Hippocampal formation (tissue), 2 donors: ENCODE measurements at regions not wholly inside any gene's neighbourhood (a gene's known extent, or its start where the extent isn't known, plus 50 kb on each side); places are given as distances from the start of the nearest gene placed in this dataset.
"Not testable (repeated sequence)": the region's sequence is repeated elsewhere in the genome, so short reads cannot be mapped to it uniquely, and the experiment has no call there.

Experiments used
- DNase-seq, 2 donors: peaks; one replicate each; lab custom pipeline; 2025; lab: John Stamatoyannopoulos, UW

DNA sequence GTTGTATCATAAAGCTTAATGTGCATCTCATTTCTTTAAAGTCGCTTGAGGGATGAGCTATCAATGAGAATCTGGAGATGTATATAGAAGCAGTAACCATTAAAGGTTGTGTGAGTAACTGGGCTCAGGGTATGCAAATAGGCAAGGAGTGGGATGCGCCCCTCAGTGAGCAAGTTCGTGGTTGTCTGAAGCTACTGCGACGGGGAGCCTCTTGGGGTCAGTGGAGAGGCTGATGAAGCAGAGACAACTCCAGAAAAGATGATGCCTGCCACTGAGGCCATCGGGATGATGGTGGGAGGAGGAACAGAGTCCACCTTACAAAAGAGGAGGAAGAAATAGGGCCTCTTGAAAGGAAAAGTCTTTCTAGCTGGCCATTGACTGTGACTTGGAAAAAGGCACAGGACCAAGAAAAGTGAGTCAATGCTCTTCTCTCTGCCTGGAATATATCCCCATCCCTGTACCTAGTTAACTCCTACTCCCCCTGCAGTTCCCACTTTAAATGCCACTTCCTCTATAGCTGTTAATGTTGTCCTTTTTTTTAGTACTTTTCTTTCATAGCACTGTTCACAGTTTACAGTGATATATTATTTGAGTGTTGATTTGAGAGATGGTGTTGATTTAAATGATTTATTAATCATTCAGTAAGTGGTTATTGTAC lies 51.4 kb upstream of the LSM6 start:
- no peak for DNase-seq

DNA sequence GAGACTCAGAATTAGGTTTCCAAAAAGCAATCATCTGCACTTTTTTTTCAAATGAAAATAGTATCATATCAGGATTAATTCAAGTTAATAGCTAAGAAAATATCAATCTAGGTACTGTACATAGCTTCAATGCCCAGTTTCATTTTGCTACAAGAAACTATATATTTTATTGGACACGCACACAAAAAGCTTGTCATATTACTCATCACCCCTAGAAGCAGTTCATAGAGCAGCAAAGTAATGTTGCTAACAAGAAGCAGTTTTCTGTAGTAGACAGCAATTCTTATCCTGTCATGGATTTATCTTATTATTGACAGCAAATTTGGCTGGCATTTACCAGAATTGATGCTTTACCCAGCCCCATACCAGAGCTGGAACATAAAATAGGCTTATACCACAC lies 52.3 kb upstream of the LSM6 start:
- DNase-seq = no peak

GRCh38 chr4:146122398-146122797 lies 53.1 kb upstream of the LSM6 start:
- no peak for DNase-seq

GRCh38 chr4:146121757-146122156 lies 53.8 kb upstream of the LSM6 start:
- DNase-seq = no peak

DNA sequence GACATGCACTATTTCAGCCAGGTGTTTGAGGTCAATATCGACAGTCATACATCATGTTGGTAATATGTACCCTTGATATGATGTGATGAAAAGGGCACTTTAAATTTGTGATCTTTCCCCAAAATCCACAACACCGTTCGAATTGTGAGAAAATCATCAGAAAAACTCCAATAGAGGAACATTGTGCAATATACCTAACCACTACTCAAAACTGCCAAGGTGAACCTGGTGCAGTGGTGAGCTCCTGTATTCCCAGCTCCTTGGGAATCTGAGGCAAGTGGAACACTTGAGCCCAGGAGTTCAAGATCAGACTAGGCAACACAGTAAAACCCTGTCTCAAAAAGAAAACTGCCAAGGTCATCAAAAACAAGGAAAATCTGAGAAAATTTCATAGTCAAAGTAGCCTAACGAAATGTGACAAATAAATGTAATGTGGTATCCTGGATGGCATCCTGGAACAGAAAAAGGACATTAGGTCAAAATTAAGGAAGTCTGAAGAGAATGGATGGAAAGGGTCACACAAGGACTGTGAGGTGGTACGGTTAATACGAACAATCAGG lies 55.6 kb upstream of the LSM6 start:
- DNase-seq = no peak

GRCh38 chr4:146114066-146114465 lies 61.5 kb upstream of the LSM6 start:
- DNase-seq = no peak

DNA sequence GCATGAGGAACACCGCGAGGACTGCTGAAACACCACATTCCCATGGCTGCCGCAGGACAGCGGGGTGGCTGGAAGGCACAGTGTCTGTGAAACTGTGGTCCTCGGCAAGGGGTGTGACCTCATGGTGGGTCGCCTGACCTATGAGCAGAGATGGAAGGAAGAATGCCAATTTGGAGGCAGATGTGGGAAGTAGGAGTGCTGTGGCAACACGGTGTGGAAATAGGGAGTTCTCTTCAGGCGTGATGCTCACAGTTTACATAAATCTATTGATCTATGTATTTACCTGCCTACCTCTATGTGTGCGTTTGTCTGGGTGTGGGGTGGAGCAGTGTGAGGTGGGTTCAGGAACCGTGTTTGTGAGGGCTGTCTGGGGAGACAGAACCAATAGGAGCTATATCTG lies 62.3 kb upstream of the LSM6 start:
- DNase-seq = no peak

DNA sequence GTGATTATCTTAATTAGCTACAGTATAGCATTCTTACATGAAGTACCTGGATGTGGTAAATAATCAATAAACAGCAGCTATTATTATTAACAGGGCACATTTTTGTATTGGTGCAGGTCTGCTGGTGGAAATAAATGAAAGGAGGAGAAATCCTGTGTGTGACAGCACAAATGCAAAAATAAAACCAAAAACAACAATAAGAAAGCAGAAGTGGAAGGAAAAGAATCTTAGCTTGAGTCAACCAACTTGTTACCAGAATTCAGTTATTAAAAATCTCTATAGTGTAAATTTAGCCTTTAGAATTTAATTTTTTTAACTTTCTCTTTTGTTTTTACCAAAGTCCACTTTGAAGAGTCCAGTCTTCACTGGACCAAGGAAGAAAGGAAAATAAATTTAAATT lies 63.1 kb upstream of the LSM6 start:
- no peak for DNase-seq

DNA sequence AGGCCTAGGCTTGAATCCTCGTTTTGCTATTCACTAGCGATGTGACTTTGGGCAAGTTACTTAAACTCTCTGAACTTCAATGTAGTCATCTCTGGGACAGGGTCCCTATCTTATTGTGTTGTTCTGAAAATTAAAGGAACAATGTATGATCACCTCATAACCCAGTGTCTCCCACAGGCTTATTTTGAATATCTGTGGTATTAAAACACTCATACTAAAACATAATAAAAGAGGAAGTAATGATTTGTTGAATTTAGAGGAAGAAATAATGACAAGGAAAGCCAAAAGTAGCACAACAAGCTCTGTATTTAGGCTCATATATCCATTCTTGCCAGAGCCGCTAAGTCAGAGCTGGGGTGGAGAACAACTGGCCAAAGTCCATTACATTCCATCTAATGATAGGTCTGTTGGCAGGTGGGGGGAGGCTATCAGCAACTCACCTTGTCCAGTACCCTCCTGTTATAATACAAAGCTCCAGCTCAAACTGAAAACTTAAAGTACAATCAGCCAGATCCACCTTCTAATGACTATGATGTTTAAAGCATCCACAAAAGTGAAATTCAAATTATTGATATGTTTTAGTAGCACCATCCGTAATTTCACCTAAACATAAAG lies 64.5 kb upstream of the LSM6 start:
- DNase-seq = no peak

- DNase-seq = no peak
Measured at GRCh38 chr4:146108756-146109155, 66.8 kb upstream of the LSM6 start.

DNA sequence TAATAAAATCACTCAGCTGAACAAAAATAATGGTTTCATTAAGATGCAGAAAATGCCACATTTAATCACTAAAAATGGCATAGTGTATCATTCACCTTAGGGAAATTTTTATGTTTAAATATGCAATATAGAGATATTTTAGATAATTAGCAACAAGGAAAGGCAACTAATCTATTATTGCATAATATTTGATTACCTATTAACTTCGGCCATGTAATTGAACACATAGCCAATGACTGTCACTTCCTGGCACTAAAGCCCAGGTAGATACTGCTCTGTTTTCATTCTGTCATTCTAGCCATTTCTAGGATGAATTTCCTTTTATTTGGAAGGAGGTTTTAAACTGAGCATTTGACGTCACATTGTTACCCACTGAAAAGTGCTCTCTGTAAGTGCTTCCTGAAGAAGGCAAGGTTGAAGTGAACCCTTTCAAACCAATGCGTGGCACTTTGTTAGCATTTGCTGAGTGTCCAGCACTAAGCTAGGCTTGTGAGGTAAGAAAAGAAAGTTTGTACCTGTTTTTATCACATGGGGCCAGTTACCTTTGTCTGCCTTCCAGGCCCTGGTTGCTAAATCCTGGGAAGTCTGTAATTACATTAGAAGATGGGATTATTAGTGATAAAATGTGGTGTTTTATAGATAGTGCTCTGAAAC lies 67.8 kb upstream of the LSM6 start:
- no peak for DNase-seq

GRCh38 chr4:146105464-146105863 lies 70.1 kb upstream of the LSM6 start:
- DNase-seq = no peak

GRCh38 chr4:146104541-146104940 lies 71.0 kb upstream of the LSM6 start:
- DNase-seq = no peak

- not testable (repeated sequence) for DNase-seq
Measured at GRCh38 chr4:146104052-146104451, 71.5 kb upstream of the LSM6 start.

DNA sequence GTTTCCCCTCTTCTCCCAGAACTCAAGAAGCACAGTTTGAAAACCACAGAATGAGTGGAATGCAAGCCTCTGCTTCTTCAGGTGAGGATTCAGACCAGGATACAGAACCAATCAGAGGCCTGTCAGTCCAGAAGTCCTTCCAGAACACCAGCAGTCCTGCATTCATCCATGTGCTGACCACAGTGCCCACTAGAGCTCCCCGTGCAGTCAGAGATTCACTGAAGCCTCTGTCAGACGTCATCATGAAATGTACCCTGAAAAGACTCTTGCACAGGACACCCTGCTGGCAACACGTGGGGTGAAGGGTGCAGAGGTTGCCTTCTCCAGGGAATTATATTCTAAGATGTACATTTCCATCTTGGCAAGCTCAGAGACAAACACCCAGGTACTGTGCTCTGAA lies 75.9 kb upstream of the LSM6 start:
- no peak for DNase-seq

GRCh38 chr4:146098978-146099377 lies 76.5 kb upstream of the LSM6 start:
- DNase-seq = no peak

GRCh38 chr4:146098397-146098796 lies 77.1 kb upstream of the LSM6 start:
- no peak for DNase-seq

DNA sequence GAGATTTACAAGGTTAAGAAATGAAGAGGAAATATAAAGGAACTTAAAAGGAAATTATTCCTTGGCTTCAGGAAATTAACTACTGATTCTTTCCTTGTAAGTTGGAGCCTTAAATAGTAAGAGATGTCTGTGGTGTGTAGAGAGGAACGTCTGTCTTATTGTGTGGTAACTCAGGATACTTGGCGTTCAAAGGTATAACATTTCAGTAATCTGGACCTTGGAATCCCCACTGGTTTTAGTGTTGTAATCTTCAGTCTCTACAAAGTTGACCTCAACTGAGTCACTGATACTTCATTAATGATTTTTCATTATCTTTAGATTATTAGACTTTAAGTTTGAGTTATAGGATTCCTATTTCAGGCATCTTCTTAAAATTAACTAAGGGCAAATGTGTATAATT lies 79.1 kb upstream of the LSM6 start:
- DNase-seq = no peak

GRCh38 chr4:146095860-146096259 lies 79.7 kb upstream of the LSM6 start:
- no peak for DNase-seq

- peak in 1 of 2 donors; percentile 1 for DNase-seq
Measured at GRCh38 chr4:146095091-146095690, 80.3 kb upstream of the LSM6 start.

DNA sequence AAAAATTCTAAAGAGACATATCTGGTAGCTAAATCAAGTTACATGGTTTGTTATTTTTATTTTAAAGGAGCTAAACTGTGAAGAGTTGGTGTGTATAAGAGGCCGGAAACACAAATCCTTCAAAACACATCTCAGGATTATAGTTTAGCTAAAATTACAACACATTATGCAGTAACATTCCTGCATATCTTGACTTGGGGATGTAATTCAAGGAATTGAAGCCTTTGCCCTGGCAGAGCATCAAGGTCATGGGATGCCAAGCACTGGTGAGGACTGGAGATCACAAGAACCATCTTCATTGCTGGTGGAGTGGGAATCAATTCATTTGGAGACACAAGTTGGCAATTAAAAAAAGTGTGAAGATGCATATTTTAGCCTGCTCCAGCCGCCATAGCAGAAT lies 86.8 kb upstream of the LSM6 start:
- no peak for DNase-seq

DNA sequence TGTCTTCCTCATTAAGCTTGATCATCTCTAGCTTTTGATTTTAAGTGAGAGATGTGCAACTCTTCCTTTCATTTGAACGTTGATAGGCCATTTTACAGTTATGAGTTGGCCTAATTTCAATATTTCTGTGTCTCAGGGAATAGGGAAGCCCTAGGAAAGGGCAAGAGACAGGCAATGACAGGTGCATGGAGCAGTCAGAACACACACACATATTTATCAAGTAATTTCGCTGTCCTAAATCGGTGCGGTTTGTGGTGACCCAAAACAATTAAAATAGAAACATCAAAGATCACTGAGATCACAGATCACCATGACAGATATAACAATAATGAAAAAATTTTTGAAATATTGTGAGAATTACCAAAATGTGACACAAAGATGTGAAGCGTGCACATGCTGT lies 87.7 kb upstream of the LSM6 start:
- DNase-seq = no peak

DNA sequence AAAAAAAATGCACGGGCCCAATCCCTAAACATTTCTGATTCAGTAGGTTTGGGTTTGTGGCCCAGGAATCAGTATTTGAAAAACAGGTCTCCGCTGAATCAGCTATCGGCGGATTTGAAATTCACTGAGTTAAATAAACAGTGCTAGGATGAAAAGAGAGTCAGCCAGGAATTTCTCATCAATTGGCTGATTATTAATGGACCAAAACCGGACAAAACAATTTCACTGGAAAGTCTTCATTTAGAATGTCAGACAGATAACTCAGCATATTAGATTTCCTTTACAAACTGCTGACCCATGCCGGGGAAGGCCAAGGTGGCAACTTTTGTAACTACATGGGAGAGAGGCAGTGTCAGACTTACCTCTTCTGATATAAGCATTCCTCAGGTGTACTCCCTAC lies 99.4 kb upstream of the LSM6 start:
- DNase-seq = no peak
